ENCODE measurements at regions not wholly inside any gene's neighbourhood (a gene's known extent, or its start where the extent isn't known, plus 50 kb on each side); places are given as distances from the start of the nearest gene placed in this dataset.

DNA sequence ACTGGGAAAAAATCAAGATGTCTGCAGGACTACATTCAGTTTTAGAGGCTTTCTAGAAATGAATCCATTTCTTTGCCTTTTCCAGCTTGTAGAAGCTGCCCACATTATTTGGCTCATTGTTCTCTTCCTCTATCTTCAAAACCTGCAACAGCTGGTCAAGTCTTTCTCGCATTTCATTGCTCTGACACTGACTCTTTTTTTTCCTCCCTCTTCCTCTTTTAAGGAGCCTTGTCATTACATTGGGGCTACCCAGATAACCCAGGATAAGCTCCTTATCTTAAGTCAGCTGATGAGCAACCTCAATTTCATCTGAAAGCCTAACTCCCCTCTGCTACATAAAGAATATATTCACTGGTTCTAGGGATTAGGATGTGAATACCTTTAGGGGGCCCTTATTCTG, 53.2 kb upstream of the CEP162 start:
- H3K4me1 ChIP-seq (ENCODE audit: insufficient read depth, low read length), result 0 out of 2 replicates have a peak, but pooled peaks cover 4% of the 10 kb centered on the region
- H3K4me3 ChIP-seq (ENCODE audit: low read length), result no peak overlapping the region
- H3K9ac ChIP-seq (ENCODE audit: low read depth, low read length), result no peak overlapping the region
- no peak overlapping the region for H3K27ac ChIP-seq (ENCODE audit: low read length)
- no peaks in the 10 kb centered on the region for H3K9me3 ChIP-seq (ENCODE audit: insufficient read depth, low read depth, low read length)
- no peaks in the 10 kb centered on the region for H3K27me3 ChIP-seq (ENCODE audit: insufficient read depth, low read length)
- H3K36me3 ChIP-seq (ENCODE audit: insufficient read depth, low read depth, low read length), result no peaks in the 10 kb centered on the region

DNA sequence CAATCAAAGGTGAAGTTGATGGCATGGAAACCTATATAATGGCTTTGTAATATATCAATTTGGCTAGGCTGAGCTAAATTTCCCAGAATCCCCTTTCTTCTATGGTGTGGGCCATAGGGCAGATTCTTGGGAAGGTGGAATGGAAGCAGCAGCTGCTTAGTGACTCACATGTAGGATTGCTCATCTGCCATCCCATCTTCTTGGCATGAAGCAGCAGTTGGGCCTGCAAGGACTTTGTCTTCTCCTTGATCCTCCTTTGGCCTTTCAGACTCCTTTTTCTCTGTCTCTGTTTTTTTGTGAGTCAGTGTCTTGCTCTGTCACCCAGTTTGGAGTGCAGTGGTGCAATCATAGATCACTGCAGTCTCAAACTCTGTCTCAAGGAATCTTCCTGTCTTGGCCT, 52.6 kb upstream of the CEP162 start:
- Histone ChIP-seq H3K27me3 (ENCODE audit: insufficient read depth, low read length) (no peaks in the 10 kb centered on the region), H3K36me3 (ENCODE audit: insufficient read depth, low read depth, low read length) (no peaks in the 10 kb centered on the region), H3K4me3 (ENCODE audit: low read length) (no peak overlapping the region), H3K9me3 (ENCODE audit: insufficient read depth, low read depth, low read length) (no peaks in the 10 kb centered on the region), H3K27ac (ENCODE audit: low read length) (no peak overlapping the region), H3K9ac (ENCODE audit: low read depth, low read length) (no peak overlapping the region), H3K4me1 (ENCODE audit: insufficient read depth, low read length) (0 out of 2 replicates have a peak, but pooled peaks cover 4% of the 10 kb centered on the region)

DNA sequence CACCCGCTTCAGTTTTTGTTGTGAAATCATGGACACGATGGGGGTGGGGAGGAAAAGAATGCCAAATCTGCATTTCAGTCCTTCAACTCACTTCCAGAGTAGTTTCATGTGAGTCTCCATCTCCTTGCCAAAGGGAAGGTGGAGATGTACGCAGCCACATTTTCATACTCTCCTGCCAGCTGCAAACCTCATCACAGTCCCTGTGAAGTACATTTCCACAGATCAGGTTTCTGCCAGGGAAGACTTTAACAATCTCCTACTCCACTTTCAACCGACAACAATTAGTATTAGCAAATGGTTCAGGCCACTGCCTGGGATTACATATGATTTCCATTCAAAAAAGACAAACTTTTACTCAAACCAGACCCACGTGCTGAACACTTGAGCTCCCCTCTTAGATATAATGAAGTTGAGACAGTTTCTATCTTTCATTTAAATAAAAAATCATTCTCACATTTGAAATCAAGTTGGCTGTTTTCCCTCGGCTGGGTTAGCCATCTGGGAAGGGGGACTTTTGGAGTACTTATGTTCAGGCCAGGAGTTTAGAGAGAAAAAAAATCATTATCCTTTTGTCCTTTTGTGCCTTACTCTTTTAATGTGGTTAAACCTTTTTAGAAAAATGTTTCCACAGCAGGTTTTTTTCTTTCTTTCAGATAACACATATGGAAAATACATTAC, 51.0 kb upstream of the CEP162 start:
- H3K9ac ChIP-seq (ENCODE audit: low read depth, low read length), result no peak overlapping the region
- H3K27ac ChIP-seq (ENCODE audit: low read length), result no peak overlapping the region
- H3K36me3 ChIP-seq (ENCODE audit: insufficient read depth, low read depth, low read length), result no peaks in the 10 kb centered on the region
- no peak overlapping the region for H3K4me3 ChIP-seq (ENCODE audit: low read length)
- 0 out of 2 replicates have a peak, but pooled peaks cover 4% of the 10 kb centered on the region for H3K4me1 ChIP-seq (ENCODE audit: insufficient read depth, low read length)
- no peaks in the 10 kb centered on the region for H3K27me3 ChIP-seq (ENCODE audit: insufficient read depth, low read length)
- no peaks in the 10 kb centered on the region for H3K9me3 ChIP-seq (ENCODE audit: insufficient read depth, low read depth, low read length)
